NB4 (cell line): ENCODE measurements at regions not wholly inside any gene's neighbourhood (a gene's known extent, or its start where the extent isn't known, plus 50 kb on each side); places are given as distances from the start of the nearest gene placed in this dataset.

Experiments
- CTCF ChIP-seq: IDR thresholded peaks from one replicate; pipeline ENCODE4 v1.5.1; 2012; ENCODE audit warnings: low read depth, low read length
- POLR2A ChIP-seq: IDR thresholded peaks from 2 replicates; pipeline ENCODE4 v1.6.1; 2011; ENCODE audit warnings: mild to moderate bottlenecking; ENCODE audit not compliant: insufficient read length; ENCODE audit errors: extremely low read depth

GRCh38 chr5:148750614-148751013 lies 75.8 kb upstream of the ADRB2 start:
- TF ChIP-seq POLR2A (no peak), CTCF (no peak)
